ENCODE measurements at regions not wholly inside any gene's neighbourhood (a gene's known extent, or its start where the extent isn't known, plus 50 kb on each side); places are given as distances from the start of the nearest gene placed in this dataset.

GRCh38 chr10:131683281-131683861 is 217.4 kb upstream of the PPP2R2D start:
- H3K9me3 Mint-ChIP-seq: no peaks in the 10 kb centered on the region
- H3K4me1 ChIP-seq (ENCODE audit: insufficient read depth, low read length): no peaks in the 10 kb centered on the region
- no peaks in the 10 kb centered on the region for H3K36me3 Mint-ChIP-seq (ENCODE audit: low read depth)
- no peak overlapping the region for H3K27ac Mint-ChIP-seq
- H3K27me3 ChIP-seq (ENCODE audit: control insufficient read depth in 1 of 2, insufficient read depth in 2 of 2, low read length in 2 of 2): no peaks in the 10 kb centered on the region
- DNase-seq (no peak), ATAC-seq (ENCODE audit: poor library complexity) (no peak)
- H3K4me3 ChIP-seq (ENCODE audit: low read length): no peak overlapping the region
- H3K4me3 Mint-ChIP-seq: no peak overlapping the region
- no peak for TF ChIP-seq CTCF (IDR thresholded peaks at IDR 0.05)
- peaks cover 24% of the 10 kb centered on the region for H3K27me3 Mint-ChIP-seq
- H3K36me3 ChIP-seq (ENCODE audit: insufficient read depth, low read length): no peaks in the 10 kb centered on the region
- peaks cover 0 to 18% of the 10 kb centered on the region in 2 experiments for H3K9me3 ChIP-seq (ENCODE audit: control insufficient read depth in 1 of 2, insufficient read depth in 1 of 2, low read length in 2 of 2)
- intact Hi-C loops (cut with DNase I, micrococcal nuclease): no loop called here
- H3K4me1 Mint-ChIP-seq (ENCODE audit: low read depth): no peaks in the 10 kb centered on the region
- ChIA-PET CTCF (no interaction called here), POLR2A (no interaction called here)
- H3K27ac ChIP-seq (ENCODE audit: low read depth in 1 of 2, low read length in 2 of 2): no peak overlapping the region

- no peaks in the 10 kb centered on the region for H3K36me3 Mint-ChIP-seq (ENCODE audit: low read depth)
- Histone ChIP-seq H3K27me3 (ENCODE audit: control insufficient read depth in 1 of 2, insufficient read depth in 2 of 2, low read length in 2 of 2) (no peaks in the 10 kb centered on the region), H3K27ac (ENCODE audit: low read depth in 1 of 2, low read length in 2 of 2) (no peak overlapping the region), H3K36me3 (ENCODE audit: insufficient read depth, low read length) (no peaks in the 10 kb centered on the region), H3K9me3 (ENCODE audit: control insufficient read depth in 1 of 2, insufficient read depth in 1 of 2, low read length in 2 of 2) (peaks cover 0 to 16% of the 10 kb centered on the region in 2 experiments), H3K4me1 (ENCODE audit: insufficient read depth, low read length) (no peaks in the 10 kb centered on the region), H3K4me3 (ENCODE audit: low read length) (no peak overlapping the region)
- intact Hi-C loops (cut with DNase I, micrococcal nuclease): no loop called here
- H3K27ac Mint-ChIP-seq: no peak overlapping the region
- TF ChIP-seq CTCF (IDR thresholded peaks at IDR 0.05): no peak
- H3K4me1 Mint-ChIP-seq (ENCODE audit: low read depth): no peaks in the 10 kb centered on the region
- ATAC-seq (ENCODE audit: poor library complexity): no peak
- ChIA-PET CTCF (no interaction called here), POLR2A (no interaction called here)
- H3K4me3 Mint-ChIP-seq: no peak overlapping the region
- DNase-seq: no peak
- no peaks in the 10 kb centered on the region for H3K9me3 Mint-ChIP-seq
- H3K27me3 Mint-ChIP-seq: peaks cover 22% of the 10 kb centered on the region
These were observed 216.9 kb upstream of the PPP2R2D start for GRCh38 chr10:131683941-131684340.

- Mint-ChIP-seq H3K9me3 (no peaks in the 10 kb centered on the region), H3K4me1 (ENCODE audit: low read depth) (no peaks in the 10 kb centered on the region), H3K36me3 (ENCODE audit: low read depth) (no peaks in the 10 kb centered on the region), H3K4me3 (no peak overlapping the region), H3K27ac (no peak overlapping the region), H3K27me3 (peaks cover 16% of the 10 kb centered on the region)
- H3K27ac ChIP-seq (ENCODE audit: low read depth in 1 of 2, low read length in 2 of 2): no peak overlapping the region
- no peak overlapping the region for H3K4me3 ChIP-seq (ENCODE audit: low read length)
- H3K9me3 ChIP-seq (ENCODE audit: control insufficient read depth in 1 of 2, insufficient read depth in 1 of 2, low read length in 2 of 2): peaks cover 0 to 27% of the 10 kb centered on the region in 2 experiments
- intact Hi-C loops (cut with DNase I, micrococcal nuclease): no loop called here
- TF ChIP-seq CTCF (IDR thresholded peaks at IDR 0.05): no peak
- ATAC-seq (ENCODE audit: poor library complexity): no peak
- ChIA-PET POLR2A (no interaction called here), CTCF (no interaction called here)
- no peak for DNase-seq
- no peaks in the 10 kb centered on the region for H3K4me1 ChIP-seq (ENCODE audit: insufficient read depth, low read length)
- H3K27me3 ChIP-seq (ENCODE audit: control insufficient read depth in 1 of 2, insufficient read depth in 2 of 2, low read length in 2 of 2): no peaks in the 10 kb centered on the region
- H3K36me3 ChIP-seq (ENCODE audit: insufficient read depth, low read length): no peaks in the 10 kb centered on the region
These were observed 215.8 kb upstream of the PPP2R2D start for GRCh38 chr10:131685007-131685406.
